Neuron (in vitro differentiated cells): ENCODE measurements at regions not wholly inside any gene's neighbourhood (a gene's known extent, or its start where the extent isn't known, plus 50 kb on each side); places are given as distances from the start of the nearest gene placed in this dataset.
"Not testable (repeated sequence)": the region's sequence is repeated elsewhere in the genome, so short reads cannot be mapped to it uniquely, and the experiment has no call there.

Experiments used
- H2AFZ ChIP-seq: one replicate; pipeline ENCODE4 v1.6.1; 2013; ENCODE audit warnings: low read depth, mild to moderate bottlenecking, inconsistent platforms, low read length, moderate library complexity
- H3K27me3 ChIP-seq: one replicate; pipeline ENCODE4 v1.6.1; 2013; ENCODE audit warnings: low read length; ENCODE audit not compliant: insufficient read depth
- H3K36me3 ChIP-seq: one replicate; pipeline ENCODE4 v1.6.1; 2013; ENCODE audit warnings: low read length; ENCODE audit not compliant: insufficient read depth
- H3K4me1 ChIP-seq: one replicate; pipeline ENCODE4 v1.6.1; 2013; ENCODE audit warnings: low read length; ENCODE audit not compliant: insufficient read depth
- H3K4me3 ChIP-seq: 2 replicates; pipeline ENCODE4 v1.5.1; 2013; ENCODE audit warnings: mild to moderate bottlenecking, low read length, moderate library complexity
- H3K9me3 ChIP-seq: one replicate; pipeline ENCODE4 v1.6.1; 2013; ENCODE audit warnings: low read length

- no peak overlapping the region for H2AFZ ChIP-seq
- H3K9me3 ChIP-seq = peaks cover 2% of the 10 kb centered on the region
- H3K4me3 ChIP-seq = no peak overlapping the region
- H3K4me1 ChIP-seq = no peaks in the 10 kb centered on the region
- no peaks in the 10 kb centered on the region for H3K36me3 ChIP-seq
- no peaks in the 10 kb centered on the region for H3K27me3 ChIP-seq
Observed at GRCh38 chr6:9851541-9852380, 563.1 kb downstream of the TFAP2A start.

GRCh38 chr6:9851006-9851405, 563.9 kb downstream of the TFAP2A start:
- no peaks in the 10 kb centered on the region for H3K4me1 ChIP-seq
- no peaks in the 10 kb centered on the region for H3K27me3 ChIP-seq
- no peak overlapping the region for H3K4me3 ChIP-seq
- H2AFZ ChIP-seq = no peak overlapping the region
- no peaks in the 10 kb centered on the region for H3K36me3 ChIP-seq
- peaks cover 2% of the 10 kb centered on the region for H3K9me3 ChIP-seq

- no peak overlapping the region for H3K4me3 ChIP-seq
- no peaks in the 10 kb centered on the region for H3K9me3 ChIP-seq
- no peak overlapping the region for H2AFZ ChIP-seq
- H3K27me3 ChIP-seq = no peaks in the 10 kb centered on the region
- no peaks in the 10 kb centered on the region for H3K36me3 ChIP-seq
- no peaks in the 10 kb centered on the region for H3K4me1 ChIP-seq
Observed at GRCh38 chr6:9848094-9848493, 566.8 kb downstream of the TFAP2A start.

GRCh38 chr6:9841886-9842725, 572.8 kb downstream of the TFAP2A start:
- Histone ChIP-seq H2AFZ (no peak overlapping the region), H3K36me3 (no peaks in the 10 kb centered on the region), H3K4me3 (no peak overlapping the region), H3K4me1 (no peaks in the 10 kb centered on the region), H3K27me3 (no peaks in the 10 kb centered on the region), H3K9me3 (no peaks in the 10 kb centered on the region)

- no peaks in the 10 kb centered on the region for H3K9me3 ChIP-seq
- no peaks in the 10 kb centered on the region for H3K27me3 ChIP-seq
- no peaks in the 10 kb centered on the region for H3K4me1 ChIP-seq
Observed at GRCh38 chr6:9834233-9834632, 580.6 kb downstream of the TFAP2A start.

GRCh38 chr6:9831783-9832182, 583.1 kb downstream of the TFAP2A start:
- Histone ChIP-seq H3K36me3 (no peaks in the 10 kb centered on the region), H3K9me3 (no peaks in the 10 kb centered on the region), H3K4me3 (no peak overlapping the region), H3K4me1 (peaks cover 2% of the 10 kb centered on the region), H3K27me3 (no peaks in the 10 kb centered on the region), H2AFZ (no peak overlapping the region)

More at GRCh38 chr6:9834233-9834632, 580.6 kb downstream of the TFAP2A start:
- Histone ChIP-seq H3K36me3 (no peaks in the 10 kb centered on the region), H2AFZ (no peak overlapping the region), H3K4me3 (no peak overlapping the region)

GRCh38 chr6:9830808-9831207, 584.1 kb downstream of the TFAP2A start:
- H3K9me3 ChIP-seq = no peaks in the 10 kb centered on the region
- no peak overlapping the region for H3K4me3 ChIP-seq
- peaks cover 2% of the 10 kb centered on the region for H3K4me1 ChIP-seq
- H3K27me3 ChIP-seq = no peaks in the 10 kb centered on the region
- H2AFZ ChIP-seq = no peak overlapping the region
- H3K36me3 ChIP-seq = no peaks in the 10 kb centered on the region

GRCh38 chr6:9825526-9825925, 589.3 kb downstream of the TFAP2A start:
- H2AFZ ChIP-seq = no peak overlapping the region
- H3K9me3 ChIP-seq = no peaks in the 10 kb centered on the region
- peaks cover 2% of the 10 kb centered on the region for H3K4me1 ChIP-seq
- no peaks in the 10 kb centered on the region for H3K36me3 ChIP-seq
- no peaks in the 10 kb centered on the region for H3K27me3 ChIP-seq
- H3K4me3 ChIP-seq = no peak overlapping the region

- not testable (repeated sequence) for H3K4me1 ChIP-seq, H3K4me3 ChIP-seq, H2AFZ ChIP-seq, H3K36me3 ChIP-seq, H3K9me3 ChIP-seq, H3K27me3 ChIP-seq
Observed at GRCh38 chr6:9810727-9811126, 604.1 kb downstream of the TFAP2A start.

GRCh38 chr6:9810286-9810685, 604.6 kb downstream of the TFAP2A start:
- no peaks in the 10 kb centered on the region for H3K27me3 ChIP-seq
- no peaks in the 10 kb centered on the region for H3K36me3 ChIP-seq
- H3K9me3 ChIP-seq = no peaks in the 10 kb centered on the region
- no peaks in the 10 kb centered on the region for H3K4me1 ChIP-seq
- no peak overlapping the region for H3K4me3 ChIP-seq
- no peak overlapping the region for H2AFZ ChIP-seq

- H3K4me3 ChIP-seq = no peak overlapping the region
- no peak overlapping the region for H2AFZ ChIP-seq
- H3K4me1 ChIP-seq = no peaks in the 10 kb centered on the region
- H3K36me3 ChIP-seq = no peaks in the 10 kb centered on the region
- H3K27me3 ChIP-seq = no peaks in the 10 kb centered on the region
- no peaks in the 10 kb centered on the region for H3K9me3 ChIP-seq
Observed at GRCh38 chr6:9806195-9806594, 608.7 kb downstream of the TFAP2A start.

- Histone ChIP-seq H3K9me3 (no peaks in the 10 kb centered on the region), H3K4me1 (no peaks in the 10 kb centered on the region), H2AFZ (no peak overlapping the region), H3K36me3 (no peaks in the 10 kb centered on the region), H3K27me3 (no peaks in the 10 kb centered on the region), H3K4me3 (no peak overlapping the region)
Observed at GRCh38 chr6:9801249-9801754, 613.6 kb downstream of the TFAP2A start.

GRCh38 chr6:9799582-9799981, 615.3 kb downstream of the TFAP2A start:
- no peak overlapping the region for H3K4me3 ChIP-seq
- no peak overlapping the region for H2AFZ ChIP-seq
- no peaks in the 10 kb centered on the region for H3K36me3 ChIP-seq
- no peaks in the 10 kb centered on the region for H3K27me3 ChIP-seq
- H3K4me1 ChIP-seq = no peaks in the 10 kb centered on the region
- no peaks in the 10 kb centered on the region for H3K9me3 ChIP-seq
